ENCODE measurements at regions not wholly inside any gene's neighbourhood (a gene's known extent, or its start where the extent isn't known, plus 50 kb on each side); places are given as distances from the start of the nearest gene placed in this dataset.
A peak's percentile ranks its signal among the peaks of the same experiment; 100 is the strongest.
"Not testable (repeated sequence)": the region's sequence is repeated elsewhere in the genome, so short reads cannot be mapped to it uniquely, and the experiment has no call there.

DNA sequence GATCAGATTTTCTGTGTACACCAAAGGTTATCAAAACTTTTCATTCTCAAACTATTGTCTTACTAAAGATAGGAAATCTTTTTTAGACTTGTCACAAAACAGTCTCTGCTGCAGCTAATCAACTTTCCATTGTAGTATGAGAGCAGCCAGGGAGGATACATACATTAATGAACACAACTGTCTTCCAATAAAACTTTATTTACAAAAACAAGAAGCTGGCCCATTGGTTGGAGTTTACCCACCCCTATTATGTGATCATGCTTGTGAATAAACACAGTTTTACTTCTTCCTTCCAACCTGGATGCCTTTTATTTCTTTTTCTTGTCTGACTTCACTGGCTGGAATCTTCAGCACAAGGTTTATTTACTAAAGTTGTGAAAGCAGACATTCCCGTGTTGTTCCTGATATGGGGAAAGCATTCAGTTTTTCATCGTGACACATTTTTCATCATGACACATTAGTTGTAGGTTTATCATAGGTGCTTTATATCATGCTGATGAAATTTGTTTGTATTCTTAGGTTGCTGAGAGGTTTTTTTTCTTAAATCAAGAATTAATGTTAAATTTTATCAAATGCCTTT, 98.5 kb upstream of the CDK13 start:
- no peak overlapping the region for H3K27ac ChIP-seq (ENCODE audit: low read depth in 1 of 2, low read length in 2 of 2)
- no peaks in the 10 kb centered on the region for H3K79me2 ChIP-seq (ENCODE audit: insufficient read depth, low read length)
- WGBS (ENCODE audit: insufficient coverage), result no CpG with 5 or more reads among the region's 2 CpGs
- H3K36me3 ChIP-seq (replicated peaks in 1 of 2; ENCODE audit: control insufficient read depth in 1 of 2, insufficient read depth in 2 of 2, low read length in 2 of 2), result no peaks in the 10 kb centered on the region
- H3K36me3 Mint-ChIP-seq, result peaks cover 0 to 1% of the 10 kb centered on the region in 2 donors
- peaks cover 2 to 4% of the 10 kb centered on the region in 2 donors for H3K4me1 ChIP-seq (ENCODE audit: control insufficient read depth in 1 of 2, insufficient read depth in 2 of 2, low read length in 2 of 2)
- no peak overlapping the region for H3K4me3 ChIP-seq (replicated peaks in 1 of 3; ENCODE audit: low read depth in 2 of 3, low read length in 3 of 3)
- no peak for DNase-seq
- H3K9ac ChIP-seq (ENCODE audit: insufficient read depth, low read length, poor library complexity, severe bottlenecking), result no peak overlapping the region
- H3K4me1 Mint-ChIP-seq, result peaks cover 13% of the 10 kb centered on the region
- intact Hi-C loops (cut with micrococcal nuclease), result no loop called here
- TF ChIP-seq, protein P1, sequence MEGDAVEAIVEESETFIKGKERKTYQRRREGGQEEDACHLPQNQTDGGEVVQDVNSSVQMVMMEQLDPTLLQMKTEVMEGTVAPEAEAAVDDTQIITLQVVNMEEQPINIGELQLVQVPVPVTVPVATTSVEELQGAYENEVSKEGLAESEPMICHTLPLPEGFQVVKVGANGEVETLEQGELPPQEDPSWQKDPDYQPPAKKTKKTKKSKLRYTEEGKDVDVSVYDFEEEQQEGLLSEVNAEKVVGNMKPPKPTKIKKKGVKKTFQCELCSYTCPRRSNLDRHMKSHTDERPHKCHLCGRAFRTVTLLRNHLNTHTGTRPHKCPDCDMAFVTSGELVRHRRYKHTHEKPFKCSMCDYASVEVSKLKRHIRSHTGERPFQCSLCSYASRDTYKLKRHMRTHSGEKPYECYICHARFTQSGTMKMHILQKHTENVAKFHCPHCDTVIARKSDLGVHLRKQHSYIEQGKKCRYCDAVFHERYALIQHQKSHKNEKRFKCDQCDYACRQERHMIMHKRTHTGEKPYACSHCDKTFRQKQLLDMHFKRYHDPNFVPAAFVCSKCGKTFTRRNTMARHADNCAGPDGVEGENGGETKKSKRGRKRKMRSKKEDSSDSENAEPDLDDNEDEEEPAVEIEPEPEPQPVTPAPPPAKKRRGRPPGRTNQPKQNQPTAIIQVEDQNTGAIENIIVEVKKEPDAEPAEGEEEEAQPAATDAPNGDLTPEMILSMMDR (IDR thresholded peaks at IDR 0.05), result no peak
- H3K27me3 Mint-ChIP-seq (ENCODE audit: low read depth in 3 of 3), result peaks cover 16 to 23% (median 19%) of the 10 kb centered on the region in 3 donors
- peaks cover 0 to 3% (median 0%) of the 10 kb centered on the region in 7 donors for H3K9me3 Mint-ChIP-seq
- H2AFZ ChIP-seq (ENCODE audit: insufficient read depth, low read depth, low read length, poor library complexity, severe bottlenecking), result no peak overlapping the region
- peaks cover 4 to 10% of the 10 kb centered on the region in 2 donors for H3K27me3 ChIP-seq (ENCODE audit: control insufficient read depth in 2 of 2, insufficient read depth in 2 of 2, low read length in 2 of 2)
- H4K20me1 ChIP-seq (ENCODE audit: insufficient read depth, low read length), result no peaks in the 10 kb centered on the region
- H3K4me2 ChIP-seq (replicated peaks; ENCODE audit: extremely low read depth, low read length, poor library complexity, severe bottlenecking), result no peak overlapping the region
- no peaks in the 10 kb centered on the region for H3K9me3 ChIP-seq (replicated peaks in 1 of 2; ENCODE audit: control insufficient read depth in 1 of 2, insufficient read depth in 1 of 2, low read length in 2 of 2)
- H3K27ac Mint-ChIP-seq, result no peak overlapping the region
- no peak overlapping the region for H3K4me3 Mint-ChIP-seq

DNA sequence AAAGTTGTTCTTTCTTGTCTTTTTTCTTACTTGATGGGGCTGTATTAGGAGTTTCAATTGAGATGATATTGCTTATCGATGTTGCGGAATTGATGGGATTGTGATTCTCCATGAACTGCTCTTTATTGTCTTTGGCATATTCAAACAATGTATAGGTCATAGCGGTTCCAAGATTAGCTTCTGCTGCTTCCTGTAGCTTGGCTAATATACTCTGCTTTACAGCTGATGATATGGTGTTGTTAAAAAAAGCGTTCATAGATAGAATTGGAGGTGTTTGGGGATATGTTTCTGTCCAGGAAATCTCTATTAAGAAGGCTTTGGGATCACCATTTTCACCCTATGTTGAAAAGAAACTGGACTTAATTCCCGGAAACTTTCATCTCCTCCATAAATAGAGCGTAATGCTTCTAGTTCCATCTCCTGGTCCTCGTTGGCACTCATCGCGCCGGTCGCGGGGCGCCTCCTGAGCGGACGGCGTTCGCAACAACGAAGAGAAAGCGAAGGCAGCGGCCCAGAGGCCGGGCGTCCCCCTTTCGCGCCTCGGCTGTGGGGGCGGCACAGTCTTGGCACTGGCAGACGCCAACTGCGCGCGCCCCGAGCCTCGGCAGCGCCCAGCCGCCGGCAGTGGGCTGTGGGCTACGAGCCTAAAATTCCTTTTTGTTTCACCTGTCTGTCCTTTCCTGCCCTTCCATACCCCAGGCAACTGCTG, 95.3 kb upstream of the CDK13 start:
- no CpG with 5 or more reads among the region's 36 CpGs for WGBS (ENCODE audit: insufficient coverage)
- H4K20me1 ChIP-seq (ENCODE audit: insufficient read depth, low read length); H3K27ac Mint-ChIP-seq; H3K9ac ChIP-seq (ENCODE audit: insufficient read depth, low read length, poor library complexity, severe bottlenecking); intact Hi-C loops (cut with micrococcal nuclease); H3K36me3 ChIP-seq (replicated peaks in 1 of 2; ENCODE audit: control insufficient read depth in 1 of 2, insufficient read depth in 2 of 2, low read length in 2 of 2); H3K9me3 ChIP-seq (replicated peaks in 1 of 2; ENCODE audit: control insufficient read depth in 1 of 2, insufficient read depth in 1 of 2, low read length in 2 of 2); H3K9me3 Mint-ChIP-seq; H3K79me2 ChIP-seq (ENCODE audit: insufficient read depth, low read length); H3K4me1 ChIP-seq (ENCODE audit: control insufficient read depth in 1 of 2, insufficient read depth in 2 of 2, low read length in 2 of 2); H3K27ac ChIP-seq (ENCODE audit: low read depth in 1 of 2, low read length in 2 of 2); H3K36me3 Mint-ChIP-seq; DNase-seq; H3K27me3 ChIP-seq (ENCODE audit: control insufficient read depth in 2 of 2, insufficient read depth in 2 of 2, low read length in 2 of 2); H2AFZ ChIP-seq (ENCODE audit: insufficient read depth, low read depth, low read length, poor library complexity, severe bottlenecking): not testable (repeated sequence)
- Mint-ChIP-seq H3K4me1 (peaks cover 13% of the 10 kb centered on the region), H3K27me3 (ENCODE audit: low read depth in 3 of 3) (peaks cover 18 to 27% (median 19%) of the 10 kb centered on the region in 3 donors), H3K4me3 (peak overlapping the region; percentile 66 to 93)
- peak overlapping the region; percentile 65 for H3K4me2 ChIP-seq (replicated peaks; ENCODE audit: extremely low read depth, low read length, poor library complexity, severe bottlenecking)
- peak overlapping the region in 1 of 3 experiments; percentile 61 for H3K4me3 ChIP-seq (replicated peaks in 1 of 3; ENCODE audit: low read depth in 2 of 3, low read length in 3 of 3)
